Testis (tissue), 2 donors: ENCODE measurements at regions not wholly inside any gene's neighbourhood (a gene's known extent, or its start where the extent isn't known, plus 50 kb on each side); places are given as distances from the start of the nearest gene placed in this dataset.

Source experiments
- POLR2A ChIP-seq: fragments of 450-650 bp; IDR thresholded peaks from one replicate; pipeline ENCODE4 v1.6.1; 2017; ENCODE audit warnings: antibody characterized with exemption, mild to moderate bottlenecking, moderate library complexity
- TF ChIP-seq, protein P1 (sequence below), 3 experiments: fragments of 450-650 bp in 2 of 3; fragments of 200-600 bp in 1 of 3; sonication (generic) in 1 of 3; IDR thresholded peaks; one replicate each; pipeline ENCODE4 v1.5.1; 2016 to 2019; ENCODE audit warnings: antibody characterized with exemption in 3 of 3, mild to moderate bottlenecking in 2 of 3, moderate library complexity in 1 of 3

DNA sequence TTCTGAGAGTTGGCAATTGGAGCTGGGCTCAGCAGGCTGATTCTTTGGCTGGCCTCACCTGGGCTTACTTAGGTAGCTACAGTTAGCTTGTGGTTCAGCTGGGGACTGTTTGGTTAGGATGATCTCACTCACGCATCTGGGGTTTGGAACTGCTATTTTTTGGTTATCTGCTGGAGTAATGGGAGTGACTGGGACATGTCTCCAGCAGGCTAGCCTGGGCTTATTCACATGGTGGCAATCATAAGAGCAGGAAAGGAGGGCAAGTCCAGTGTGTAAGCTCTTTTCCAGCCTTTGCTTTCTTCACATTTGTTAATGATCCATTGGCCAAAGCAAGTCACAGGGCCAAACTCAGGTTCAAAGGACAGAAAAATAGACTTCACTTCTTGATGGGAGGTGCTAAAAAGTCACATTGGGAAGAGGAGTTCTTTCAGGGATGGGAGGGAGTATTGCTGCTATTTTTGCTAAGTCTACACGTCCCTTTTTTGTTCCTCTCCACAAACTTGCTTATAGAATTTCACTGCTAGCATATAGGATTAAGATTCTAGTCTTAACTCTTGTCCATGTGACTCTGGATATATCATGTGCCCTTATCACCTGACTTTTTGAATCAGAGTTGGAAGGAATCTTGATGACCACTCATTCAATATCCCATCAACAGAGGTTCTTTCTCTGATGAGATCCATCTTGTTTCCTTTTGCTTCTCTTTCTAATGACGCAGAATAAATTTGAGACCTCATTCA lies 174.0 kb downstream of the ZFP36L2 start:
- TF ChIP-seq, protein P1, sequence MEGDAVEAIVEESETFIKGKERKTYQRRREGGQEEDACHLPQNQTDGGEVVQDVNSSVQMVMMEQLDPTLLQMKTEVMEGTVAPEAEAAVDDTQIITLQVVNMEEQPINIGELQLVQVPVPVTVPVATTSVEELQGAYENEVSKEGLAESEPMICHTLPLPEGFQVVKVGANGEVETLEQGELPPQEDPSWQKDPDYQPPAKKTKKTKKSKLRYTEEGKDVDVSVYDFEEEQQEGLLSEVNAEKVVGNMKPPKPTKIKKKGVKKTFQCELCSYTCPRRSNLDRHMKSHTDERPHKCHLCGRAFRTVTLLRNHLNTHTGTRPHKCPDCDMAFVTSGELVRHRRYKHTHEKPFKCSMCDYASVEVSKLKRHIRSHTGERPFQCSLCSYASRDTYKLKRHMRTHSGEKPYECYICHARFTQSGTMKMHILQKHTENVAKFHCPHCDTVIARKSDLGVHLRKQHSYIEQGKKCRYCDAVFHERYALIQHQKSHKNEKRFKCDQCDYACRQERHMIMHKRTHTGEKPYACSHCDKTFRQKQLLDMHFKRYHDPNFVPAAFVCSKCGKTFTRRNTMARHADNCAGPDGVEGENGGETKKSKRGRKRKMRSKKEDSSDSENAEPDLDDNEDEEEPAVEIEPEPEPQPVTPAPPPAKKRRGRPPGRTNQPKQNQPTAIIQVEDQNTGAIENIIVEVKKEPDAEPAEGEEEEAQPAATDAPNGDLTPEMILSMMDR (IDR thresholded peaks at IDR 0.05): no peak
- no peak for TF ChIP-seq POLR2A
